ENCODE measurements at regions not wholly inside any gene's neighbourhood (a gene's known extent, or its start where the extent isn't known, plus 50 kb on each side); places are given as distances from the start of the nearest gene placed in this dataset.

GRCh38 chr12:63056649-63057048 is 94.4 kb downstream of the AVPR1A start:
- Mint-ChIP-seq H3K36me3 (no peaks in the 10 kb centered on the region), H3K4me1 (peaks cover 10% of the 10 kb centered on the region), H3K27ac (no peak overlapping the region), H3K4me3 (no peak overlapping the region), H3K27me3 (ENCODE audit: low read depth) (no peaks in the 10 kb centered on the region), H3K9me3 (no peaks in the 10 kb centered on the region)
- CTCF ChIA-PET, result interaction anchor here (0.9 kb wide), 1 partner anchor 12 kb away, joined by 3 read pairs; no protein-coding TSS in a partner anchor
- no peak for TF ChIP-seq ZMAT4 (CRISPR knock-in tag; IDR thresholded peaks at IDR 0.05)
- TF ChIP-seq, protein P1, sequence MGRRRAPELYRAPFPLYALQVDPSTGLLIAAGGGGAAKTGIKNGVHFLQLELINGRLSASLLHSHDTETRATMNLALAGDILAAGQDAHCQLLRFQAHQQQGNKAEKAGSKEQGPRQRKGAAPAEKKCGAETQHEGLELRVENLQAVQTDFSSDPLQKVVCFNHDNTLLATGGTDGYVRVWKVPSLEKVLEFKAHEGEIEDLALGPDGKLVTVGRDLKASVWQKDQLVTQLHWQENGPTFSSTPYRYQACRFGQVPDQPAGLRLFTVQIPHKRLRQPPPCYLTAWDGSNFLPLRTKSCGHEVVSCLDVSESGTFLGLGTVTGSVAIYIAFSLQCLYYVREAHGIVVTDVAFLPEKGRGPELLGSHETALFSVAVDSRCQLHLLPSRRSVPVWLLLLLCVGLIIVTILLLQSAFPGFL (CRISPR knock-in tag; IDR thresholded peaks at IDR 0.05; ENCODE audit: borderline replicate concordance), result no peak
- no peak for TF ChIP-seq ELF4 (CRISPR knock-in tag; IDR thresholded peaks at IDR 0.05; ENCODE audit: low read depth)
- TF ChIP-seq TEAD4 (CRISPR knock-in tag; IDR thresholded peaks at IDR 0.05), result no peak
- TF ChIP-seq JAZF1 (CRISPR knock-in tag; IDR thresholded peaks at IDR 0.05), result no peak
- no peak for TF ChIP-seq CREM (CRISPR knock-in tag; IDR thresholded peaks at IDR 0.05)
- POLR2A ChIA-PET, result no interaction called here
- no peak for ATAC-seq
- no peak for DNase-seq (ENCODE audit: low spot score)

- H3K27ac Mint-ChIP-seq, result no peak overlapping the region
Measured at GRCh38 chr12:63052696-63053095, 98.3 kb downstream of the AVPR1A start.

More at GRCh38 chr12:63052696-63053095, 98.3 kb downstream of the AVPR1A start:
- H3K4me3 Mint-ChIP-seq, result no peak overlapping the region
- H3K4me1 Mint-ChIP-seq, result no peaks in the 10 kb centered on the region
- no peaks in the 10 kb centered on the region for H3K9me3 Mint-ChIP-seq
- H3K36me3 Mint-ChIP-seq, result no peaks in the 10 kb centered on the region
- ATAC-seq (no peak), DNase-seq (ENCODE audit: low spot score) (no peak)
- ChIA-PET CTCF (no interaction called here), POLR2A (no interaction called here)
- H3K27me3 Mint-ChIP-seq (ENCODE audit: low read depth), result no peaks in the 10 kb centered on the region
- TF ChIP-seq ZMAT4 (CRISPR knock-in tag; IDR thresholded peaks at IDR 0.05), result no peak
- TF ChIP-seq RELA (CRISPR knock-in tag; IDR thresholded peaks at IDR 0.05; ENCODE audit: borderline replicate concordance), result no peak
- no peak for TF ChIP-seq SP1 (CRISPR knock-in tag; conservative IDR thresholded peaks at IDR 0.05)
- no peak for TF ChIP-seq FOXK1 (CRISPR knock-in tag; IDR thresholded peaks at IDR 0.05)
- TF ChIP-seq TP53 (CRISPR knock-in tag; IDR thresholded peaks at IDR 0.05), result no peak
- no peak for TF ChIP-seq ZNF138 (CRISPR knock-in tag; conservative IDR thresholded peaks at IDR 0.05)
- TF ChIP-seq FOXP1 (CRISPR knock-in tag; IDR thresholded peaks at IDR 0.05; ENCODE audit: borderline replicate concordance), result no peak
- no peak for TF ChIP-seq ZNF423 (CRISPR knock-in tag; IDR thresholded peaks at IDR 0.05)
- TF ChIP-seq USF1 (CRISPR knock-in tag; IDR thresholded peaks at IDR 0.05), result no peak
- no peak for TF ChIP-seq ZNF512 (CRISPR knock-in tag; IDR thresholded peaks at IDR 0.05; ENCODE audit: borderline replicate concordance)
- TF ChIP-seq CREB1 (CRISPR knock-in tag; IDR thresholded peaks at IDR 0.05), result no peak
- no peak for TF ChIP-seq MLX (CRISPR knock-in tag; IDR thresholded peaks at IDR 0.05)
- TF ChIP-seq, protein P2, sequence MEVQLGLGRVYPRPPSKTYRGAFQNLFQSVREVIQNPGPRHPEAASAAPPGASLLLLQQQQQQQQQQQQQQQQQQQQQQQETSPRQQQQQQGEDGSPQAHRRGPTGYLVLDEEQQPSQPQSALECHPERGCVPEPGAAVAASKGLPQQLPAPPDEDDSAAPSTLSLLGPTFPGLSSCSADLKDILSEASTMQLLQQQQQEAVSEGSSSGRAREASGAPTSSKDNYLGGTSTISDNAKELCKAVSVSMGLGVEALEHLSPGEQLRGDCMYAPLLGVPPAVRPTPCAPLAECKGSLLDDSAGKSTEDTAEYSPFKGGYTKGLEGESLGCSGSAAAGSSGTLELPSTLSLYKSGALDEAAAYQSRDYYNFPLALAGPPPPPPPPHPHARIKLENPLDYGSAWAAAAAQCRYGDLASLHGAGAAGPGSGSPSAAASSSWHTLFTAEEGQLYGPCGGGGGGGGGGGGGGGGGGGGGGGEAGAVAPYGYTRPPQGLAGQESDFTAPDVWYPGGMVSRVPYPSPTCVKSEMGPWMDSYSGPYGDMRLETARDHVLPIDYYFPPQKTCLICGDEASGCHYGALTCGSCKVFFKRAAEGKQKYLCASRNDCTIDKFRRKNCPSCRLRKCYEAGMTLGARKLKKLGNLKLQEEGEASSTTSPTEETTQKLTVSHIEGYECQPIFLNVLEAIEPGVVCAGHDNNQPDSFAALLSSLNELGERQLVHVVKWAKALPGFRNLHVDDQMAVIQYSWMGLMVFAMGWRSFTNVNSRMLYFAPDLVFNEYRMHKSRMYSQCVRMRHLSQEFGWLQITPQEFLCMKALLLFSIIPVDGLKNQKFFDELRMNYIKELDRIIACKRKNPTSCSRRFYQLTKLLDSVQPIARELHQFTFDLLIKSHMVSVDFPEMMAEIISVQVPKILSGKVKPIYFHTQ (CRISPR knock-in tag; IDR thresholded peaks at IDR 0.05), result no peak
- TF ChIP-seq RORB (CRISPR knock-in tag; IDR thresholded peaks at IDR 0.05), result no peak
- no peak for TF ChIP-seq JAZF1 (CRISPR knock-in tag; IDR thresholded peaks at IDR 0.05)
- no peak for TF ChIP-seq ZNF263 (CRISPR knock-in tag; IDR thresholded peaks at IDR 0.05; ENCODE audit: low read depth)
- TF ChIP-seq, protein P3, sequence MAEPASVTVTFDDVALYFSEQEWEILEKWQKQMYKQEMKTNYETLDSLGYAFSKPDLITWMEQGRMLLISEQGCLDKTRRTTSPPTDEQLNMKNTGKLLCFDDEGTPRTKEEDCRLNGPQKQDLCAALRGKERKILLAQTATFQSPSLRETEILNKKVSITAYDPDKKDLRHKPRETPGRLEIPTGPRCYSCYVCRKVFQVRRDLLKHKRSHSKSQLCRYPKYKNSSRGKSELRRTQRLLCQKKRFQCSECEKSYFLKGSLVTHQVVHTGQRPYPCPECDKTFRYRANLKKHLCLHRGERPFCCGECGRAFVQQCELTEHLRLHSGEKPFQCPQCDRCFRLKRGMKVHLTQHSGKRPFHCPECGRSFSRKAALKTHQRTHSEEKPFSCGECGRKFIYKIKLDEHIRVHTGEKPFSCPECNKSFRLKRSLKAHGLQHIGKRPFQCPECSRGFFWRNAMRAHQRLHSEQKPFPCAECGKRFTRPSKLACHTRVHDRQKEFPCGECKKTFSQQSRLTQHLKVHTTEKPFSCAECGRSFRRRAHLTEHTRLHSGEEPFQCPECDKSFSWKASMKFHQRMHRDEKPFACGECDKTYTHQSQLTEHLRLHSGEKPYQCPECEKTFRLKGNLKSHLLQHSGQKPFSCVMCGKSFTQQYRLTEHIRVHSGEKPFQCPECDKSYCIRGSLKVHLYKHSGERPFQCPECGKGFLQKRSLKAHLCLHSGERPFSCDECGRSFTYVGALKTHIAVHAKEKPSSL (CRISPR knock-in tag; conservative IDR thresholded peaks at IDR 0.05), result no peak
